GM12875 (cell line): ENCODE measurements at regions not wholly inside any gene's neighbourhood (a gene's known extent, or its start where the extent isn't known, plus 50 kb on each side); places are given as distances from the start of the nearest gene placed in this dataset.

Experiments
- H3K4me3 ChIP-seq: one replicate; pipeline ENCODE4 v1.5.1; 2011; ENCODE audit warnings: low read depth, low read length, control low read depth
- TF ChIP-seq, protein P1 (sequence below): IDR thresholded peaks from 2 replicates; pipeline ENCODE4 v1.5.1; 2011; ENCODE audit warnings: low read depth, mild to moderate bottlenecking, control low read depth, inconsistent platforms, low read length, moderate library complexity, borderline replicate concordance; ENCODE audit not compliant: insufficient read depth

- H3K4me3 ChIP-seq: no peak overlapping the region
- TF ChIP-seq, protein P1, sequence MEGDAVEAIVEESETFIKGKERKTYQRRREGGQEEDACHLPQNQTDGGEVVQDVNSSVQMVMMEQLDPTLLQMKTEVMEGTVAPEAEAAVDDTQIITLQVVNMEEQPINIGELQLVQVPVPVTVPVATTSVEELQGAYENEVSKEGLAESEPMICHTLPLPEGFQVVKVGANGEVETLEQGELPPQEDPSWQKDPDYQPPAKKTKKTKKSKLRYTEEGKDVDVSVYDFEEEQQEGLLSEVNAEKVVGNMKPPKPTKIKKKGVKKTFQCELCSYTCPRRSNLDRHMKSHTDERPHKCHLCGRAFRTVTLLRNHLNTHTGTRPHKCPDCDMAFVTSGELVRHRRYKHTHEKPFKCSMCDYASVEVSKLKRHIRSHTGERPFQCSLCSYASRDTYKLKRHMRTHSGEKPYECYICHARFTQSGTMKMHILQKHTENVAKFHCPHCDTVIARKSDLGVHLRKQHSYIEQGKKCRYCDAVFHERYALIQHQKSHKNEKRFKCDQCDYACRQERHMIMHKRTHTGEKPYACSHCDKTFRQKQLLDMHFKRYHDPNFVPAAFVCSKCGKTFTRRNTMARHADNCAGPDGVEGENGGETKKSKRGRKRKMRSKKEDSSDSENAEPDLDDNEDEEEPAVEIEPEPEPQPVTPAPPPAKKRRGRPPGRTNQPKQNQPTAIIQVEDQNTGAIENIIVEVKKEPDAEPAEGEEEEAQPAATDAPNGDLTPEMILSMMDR: no peak
Measured at GRCh38 chr4:19623866-19624265, 627.8 kb upstream of the SLIT2 start.

DNA sequence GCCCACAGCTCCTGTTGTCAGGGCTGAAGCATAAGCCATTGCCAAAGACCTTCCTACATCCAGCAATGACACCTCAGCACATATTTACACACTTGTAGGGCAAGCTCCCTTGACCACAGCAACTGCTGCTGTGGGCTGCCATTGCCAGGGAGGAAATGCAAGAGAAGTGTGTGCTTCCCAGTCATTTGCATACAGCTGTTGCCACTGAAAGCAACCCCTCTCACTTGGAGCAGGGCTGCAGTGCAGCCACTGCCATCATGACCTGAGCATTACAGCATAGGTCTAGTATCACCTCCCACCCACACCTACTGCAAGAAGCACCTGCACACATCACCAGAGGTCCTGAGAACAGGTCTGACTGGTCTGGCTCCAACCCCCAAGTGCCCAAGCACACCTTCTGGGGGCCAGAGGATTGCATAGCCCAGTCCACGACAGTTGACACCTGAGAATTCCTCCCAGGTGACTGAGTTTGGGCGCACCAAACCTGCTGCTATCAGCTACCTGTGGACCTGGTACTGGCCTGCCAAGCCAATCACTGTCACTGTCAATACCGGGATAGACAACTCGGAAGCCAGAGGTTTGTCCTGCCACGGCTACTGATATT lies 636.5 kb upstream of the SLIT2 start:
- no peak overlapping the region for H3K4me3 ChIP-seq
- TF ChIP-seq, protein P1: no peak

DNA sequence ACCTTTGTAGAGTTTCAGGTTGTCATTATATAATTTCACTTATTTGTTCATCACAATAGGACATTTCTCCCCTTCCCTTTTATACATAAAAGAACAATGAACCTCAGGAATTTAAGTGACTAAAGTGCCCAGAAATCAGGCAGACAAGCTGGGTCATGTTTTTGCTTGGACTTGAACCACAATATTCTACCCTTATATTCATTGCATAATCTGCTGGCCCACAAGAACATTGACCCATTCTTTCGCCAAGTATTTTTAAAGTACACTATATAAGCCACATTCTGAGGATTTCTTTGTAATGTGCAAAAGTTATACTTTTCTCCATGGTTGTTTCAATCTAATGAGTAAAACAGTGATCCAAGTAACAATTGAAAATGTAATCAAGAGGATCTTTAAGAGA lies 637.5 kb upstream of the SLIT2 start:
- H3K4me3 ChIP-seq: no peak overlapping the region
- TF ChIP-seq, protein P1: no peak

DNA sequence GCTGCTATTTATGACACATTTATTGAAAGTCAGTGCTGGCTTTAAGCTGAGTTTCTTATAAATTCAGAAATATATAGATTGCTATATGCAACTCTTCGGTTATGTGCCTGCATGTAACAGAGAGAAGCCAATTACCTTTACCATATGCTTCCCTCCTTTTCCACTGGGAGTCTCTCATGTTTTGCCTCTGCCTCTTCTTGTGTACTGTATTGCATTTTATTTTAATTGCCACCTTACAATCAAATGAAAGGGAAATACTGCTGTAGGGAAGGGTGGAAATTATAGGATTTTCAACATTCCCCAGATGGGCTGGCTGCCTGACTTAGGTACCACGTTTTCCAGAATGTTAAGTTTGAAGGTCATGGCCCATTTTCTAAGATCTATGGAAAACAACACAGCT lies 655.4 kb upstream of the SLIT2 start:
- TF ChIP-seq, protein P1: no peak
- no peak overlapping the region for H3K4me3 ChIP-seq

DNA sequence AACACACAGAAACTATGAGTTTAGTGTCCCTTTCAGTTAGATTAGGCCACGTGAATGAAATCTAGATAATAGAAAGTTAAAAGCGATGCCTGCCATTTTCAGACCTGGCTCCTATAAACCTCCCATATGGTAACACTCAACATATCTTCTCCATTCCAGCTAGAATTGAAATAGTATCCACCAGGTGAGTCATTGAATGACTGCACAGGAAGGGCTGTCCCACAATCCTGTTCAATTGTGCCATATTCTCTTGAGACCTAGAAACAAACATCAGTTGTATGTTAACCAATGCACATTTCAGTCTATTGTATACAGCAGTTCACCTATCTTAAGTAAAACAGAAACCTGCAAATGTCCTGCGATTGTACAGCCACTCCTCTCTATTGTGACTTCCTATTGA lies 659.3 kb upstream of the SLIT2 start:
- TF ChIP-seq, protein P1: no peak

DNA sequence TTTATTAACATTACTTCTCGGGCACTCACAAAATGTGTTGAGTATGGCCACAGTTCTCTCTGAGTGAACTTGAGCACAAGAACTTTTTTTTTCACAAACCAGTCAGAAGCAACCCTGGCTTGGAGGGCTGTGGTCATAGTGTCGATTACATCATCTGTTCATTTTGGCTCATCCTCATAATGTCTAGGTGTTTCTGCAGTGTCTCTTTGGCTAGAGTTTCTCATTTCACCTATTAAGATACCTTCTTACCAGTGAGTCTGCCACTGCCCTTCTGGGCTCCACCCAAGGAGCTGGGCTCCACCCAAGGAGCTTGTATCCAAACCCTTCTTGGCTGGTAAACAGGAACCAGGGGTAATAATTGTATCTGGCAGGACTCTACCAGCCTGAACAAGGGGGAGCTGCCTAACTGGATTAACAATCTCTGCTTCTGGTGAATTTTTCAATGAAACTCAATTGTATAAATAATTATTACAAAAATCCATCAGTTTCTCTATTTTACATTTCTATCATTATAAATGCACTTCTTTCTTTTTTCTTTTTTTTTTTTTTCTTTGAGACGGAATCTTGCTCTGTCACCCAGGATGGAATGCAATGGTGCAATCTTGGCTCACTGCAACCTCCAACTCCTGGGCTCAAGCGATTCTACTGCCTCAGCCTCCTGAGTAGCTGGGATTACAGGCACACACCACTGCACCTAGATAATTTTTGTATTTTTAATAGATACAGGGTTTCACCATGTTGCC lies 667.7 kb upstream of the SLIT2 start:
- TF ChIP-seq, protein P1: no peak
- H3K4me3 ChIP-seq: no peak overlapping the region

More for the DNA sequence above, 659.3 kb upstream of the SLIT2 start:
- no peak overlapping the region for H3K4me3 ChIP-seq

GRCh38 chr4:19580095-19580494 lies 671.6 kb upstream of the SLIT2 start:
- TF ChIP-seq, protein P1: no peak
- no peak overlapping the region for H3K4me3 ChIP-seq
